ENCODE measurements at regions not wholly inside any gene's neighbourhood (a gene's known extent, or its start where the extent isn't known, plus 50 kb on each side); places are given as distances from the start of the nearest gene placed in this dataset.

GRCh38 chr6:22363714-22364239 is 66.9 kb upstream of the PRL start:
- Histone ChIP-seq H3K9me3 (no peaks in the 10 kb centered on the region), H3K4me3 (no peak overlapping the region), H3K27me3 (no peaks in the 10 kb centered on the region), H3K27ac (no peak overlapping the region), H3K36me3 (no peaks in the 10 kb centered on the region), H3K4me1 (peaks cover 0 to 6% (median 1%) of the 10 kb centered on the region in 4 donors)
- WGBS, 2 donors = 79 to 81% methylated on average over 4 of the region's 4 CpGs
- TF ChIP-seq CTCF (IDR thresholded peaks at IDR 0.05) (no peak), POLR2AphosphoS5 (IDR thresholded peaks at IDR 0.05) (no peak), EP300 (IDR thresholded peaks at IDR 0.05) (no peak)
- no peak for DNase-seq
- intact Hi-C loops (cut with DNase I) = no loop called here

GRCh38 chr6:22364306-22364705 is 67.5 kb upstream of the PRL start:
- WGBS, 2 donors = 91 to 93% methylated on average over 2 of the region's 2 CpGs
- no peak overlapping the region for H3K4me3 ChIP-seq
- no peak for DNase-seq
- H3K4me1 ChIP-seq = peaks cover 0 to 10% (median 3%) of the 10 kb centered on the region in 4 donors
- no peak overlapping the region for H3K27ac ChIP-seq
- no peaks in the 10 kb centered on the region for H3K27me3 ChIP-seq
- no peaks in the 10 kb centered on the region for H3K36me3 ChIP-seq
- TF ChIP-seq POLR2A (IDR thresholded peaks at IDR 0.05) (no peak), CTCF (IDR thresholded peaks at IDR 0.05) (no peak), POLR2AphosphoS5 (IDR thresholded peaks at IDR 0.05) (no peak), EP300 (IDR thresholded peaks at IDR 0.05) (no peak)
- intact Hi-C loops (cut with DNase I) = no loop called here
- no peaks in the 10 kb centered on the region for H3K9me3 ChIP-seq

GRCh38 chr6:22366214-22366613 is 69.4 kb upstream of the PRL start:
- H3K4me1 ChIP-seq = peaks cover 0 to 10% (median 3%) of the 10 kb centered on the region in 4 donors
- H3K36me3 ChIP-seq = no peaks in the 10 kb centered on the region
- WGBS, 2 donors = 63 to 67% methylated on average over 4 of the region's 4 CpGs
- no peak overlapping the region for H3K27ac ChIP-seq
- H3K27me3 ChIP-seq = no peaks in the 10 kb centered on the region
- intact Hi-C loops (cut with DNase I) = no loop called here
- no peak for DNase-seq
- H3K9me3 ChIP-seq = no peaks in the 10 kb centered on the region
- H3K4me3 ChIP-seq = no peak overlapping the region
- no peak for TF ChIP-seq CTCF (IDR thresholded peaks at IDR 0.05)
- TF ChIP-seq POLR2AphosphoS5 (IDR thresholded peaks at IDR 0.05) = peak in 1 of 4 donors; percentile 10

GRCh38 chr6:22367346-22367745 is 70.5 kb upstream of the PRL start:
- intact Hi-C loops (cut with DNase I) = no loop called here
- TF ChIP-seq EP300 (IDR thresholded peaks at IDR 0.05) (no peak), POLR2A (IDR thresholded peaks at IDR 0.05) (no peak), POLR2AphosphoS5 (IDR thresholded peaks at IDR 0.05) (no peak), CTCF (IDR thresholded peaks at IDR 0.05) (no peak)
- Histone ChIP-seq H3K36me3 (no peaks in the 10 kb centered on the region), H3K27ac (no peak overlapping the region), H3K27me3 (no peaks in the 10 kb centered on the region), H3K4me3 (no peak overlapping the region), H3K4me1 (peaks cover 0 to 10% (median 3%) of the 10 kb centered on the region in 4 donors), H3K9me3 (no peaks in the 10 kb centered on the region)
- whole genome bisulfite sequencing, 2 donors = 81 to 83% methylated on average over 1 of the region's 1 CpG
- no peak for DNase-seq

GRCh38 chr6:22368794-22369193 is 72.0 kb upstream of the PRL start:
- Histone ChIP-seq H3K27me3 (no peaks in the 10 kb centered on the region), H3K4me3 (no peak overlapping the region), H3K36me3 (no peaks in the 10 kb centered on the region), H3K27ac (no peak overlapping the region), H3K4me1 (peaks cover 0 to 7% (median 3%) of the 10 kb centered on the region in 4 donors), H3K9me3 (no peaks in the 10 kb centered on the region)
- intact Hi-C loops (cut with DNase I) = no loop called here
- no peak for TF ChIP-seq POLR2A (IDR thresholded peaks at IDR 0.05)
- no peak for TF ChIP-seq POLR2AphosphoS5 (IDR thresholded peaks at IDR 0.05)
- no peak for TF ChIP-seq CTCF (IDR thresholded peaks at IDR 0.05)
- no peak for TF ChIP-seq EP300 (IDR thresholded peaks at IDR 0.05)
- no peak for DNase-seq
- 64 to 78% methylated on average over 1 of the region's 1 CpG for WGBS, 2 donors

Data from sigmoid colon (tissue), 6 donors.